ENCODE measurements at regions not wholly inside any gene's neighbourhood (a gene's known extent, or its start where the extent isn't known, plus 50 kb on each side); places are given as distances from the start of the nearest gene placed in this dataset.

- Histone ChIP-seq H4K20me1 (ENCODE audit: insufficient read depth) (no peaks in the 10 kb centered on the region), H3K9me3 (peaks cover 4% of the 10 kb centered on the region; the same call in 1 of the 2 replicates), H3K79me2 (ENCODE audit: insufficient read depth) (no peaks in the 10 kb centered on the region), H3K9me2 (no peaks in the 10 kb centered on the region), H3K4me2 (no peak overlapping the region), H3F3A (replicated peaks; ENCODE audit: insufficient read depth) (no peaks in the 10 kb centered on the region), H3K4me3 (ENCODE audit: low read depth in 2 of 2, low read length in 1 of 2) (no peak overlapping the region), H3K4me1 (ENCODE audit: control insufficient read depth in 1 of 2, insufficient read depth in 2 of 2, low read depth in 1 of 2, low read length in 1 of 2) (no peaks in the 10 kb centered on the region), H3K27me3 (ENCODE audit: insufficient read depth) (no peaks in the 10 kb centered on the region), H2AFZ (ENCODE audit: low read depth) (no peak overlapping the region), H3K9ac (no peak overlapping the region), H3K27ac (ENCODE audit: low read depth in 2 of 2, low read length in 1 of 2) (no peak overlapping the region), H3K36me3 (replicated peaks in 1 of 2; ENCODE audit: control insufficient read depth in 1 of 2, insufficient read depth in 2 of 2, low read length in 1 of 2) (no peaks in the 10 kb centered on the region)
- TF ChIP-seq CTCF (IDR thresholded peaks at IDR 0.05) (no peak), EZH2phosphoT487 (IDR thresholded peaks at IDR 0.05; ENCODE audit: borderline replicate concordance, low read depth) (no peak), CHD2 (IDR thresholded peaks at IDR 0.05; ENCODE audit: low read length, partially characterized antibody) (no peak), FOXJ3 (CRISPR knock-in tag; IDR thresholded peaks at IDR 0.05) (no peak), RFX5 (IDR thresholded peaks at IDR 0.05; ENCODE audit: low read length) (no peak), MEF2A (IDR thresholded peaks at IDR 0.05; ENCODE audit: borderline replicate concordance, low read depth) (no peak), REST (IDR thresholded peaks at IDR 0.05; ENCODE audit: low read depth, low read length) (no peak)
- DNase-seq, result no peak
- 21% methylated on average over 1 of the region's 1 CpG for WGBS (ENCODE audit: low lambda C conversion rate)
- CTCF ChIA-PET, result no interaction called here
- POLR2A ChIA-PET, result no interaction called here
These were observed 634.0 kb downstream of the TBC1D4 start for GRCh38 chr13:74847966-74848365.

GRCh38 chr13:74845806-74846205 is 636.2 kb downstream of the TBC1D4 start:
- H2AFZ ChIP-seq (ENCODE audit: low read depth), result no peak overlapping the region
- no peak overlapping the region for H3K9ac ChIP-seq
- no peaks in the 10 kb centered on the region for H4K20me1 ChIP-seq (ENCODE audit: insufficient read depth)
- no peaks in the 10 kb centered on the region for H3K27me3 ChIP-seq (ENCODE audit: insufficient read depth)
- no peaks in the 10 kb centered on the region for H3K4me1 ChIP-seq (ENCODE audit: control insufficient read depth in 1 of 2, insufficient read depth in 2 of 2, low read depth in 1 of 2, low read length in 1 of 2)
- no peak for DNase-seq
- no peaks in the 10 kb centered on the region for H3K36me3 ChIP-seq (replicated peaks in 1 of 2; ENCODE audit: control insufficient read depth in 1 of 2, insufficient read depth in 2 of 2, low read length in 1 of 2)
- no peak overlapping the region for H3K4me3 ChIP-seq (ENCODE audit: low read depth in 2 of 2, low read length in 1 of 2)
- H3K27ac ChIP-seq (ENCODE audit: low read depth in 2 of 2, low read length in 1 of 2), result no peak overlapping the region
- no peak overlapping the region for H3K4me2 ChIP-seq
- no peaks in the 10 kb centered on the region for H3K79me2 ChIP-seq (ENCODE audit: insufficient read depth)
- POLR2A ChIA-PET, result no interaction called here
- H3K9me3 ChIP-seq, result no peaks in the 10 kb centered on the region
- CTCF ChIA-PET, result no interaction called here
- H3F3A ChIP-seq (replicated peaks; ENCODE audit: insufficient read depth), result no peaks in the 10 kb centered on the region
- no peaks in the 10 kb centered on the region for H3K9me2 ChIP-seq
- TF ChIP-seq GABPA (IDR thresholded peaks at IDR 0.05; ENCODE audit: low read depth) (no peak), RCOR1 (IDR thresholded peaks at IDR 0.05; ENCODE audit: low read length) (no peak), RAD21 (IDR thresholded peaks at IDR 0.05; ENCODE audit: low read length) (no peak), USF2 (IDR thresholded peaks at IDR 0.05; ENCODE audit: borderline replicate concordance, low read depth, low read length) (no peak), MEF2A (IDR thresholded peaks at IDR 0.05; ENCODE audit: borderline replicate concordance, low read depth) (no peak), REST (IDR thresholded peaks at IDR 0.05; ENCODE audit: low read depth, low read length) (no peak), TAF1 (IDR thresholded peaks at IDR 0.05; ENCODE audit: borderline replicate concordance, low read depth, low read length) (no peak), TCF12 (IDR thresholded peaks at IDR 0.05) (no peak), SMC3 (IDR thresholded peaks at IDR 0.05; ENCODE audit: low read depth, low read length) (no peak), ZBTB33 (IDR thresholded peaks at IDR 0.05; ENCODE audit: borderline replicate concordance, low read depth) (no peak), NRF1 (IDR thresholded peaks at IDR 0.05; ENCODE audit: low read depth, low read length) (no peak)
